ENCODE measurements at regions not wholly inside any gene's neighbourhood (a gene's known extent, or its start where the extent isn't known, plus 50 kb on each side); places are given as distances from the start of the nearest gene placed in this dataset.

GRCh38 chr4:75306506-75306905 is 207.7 kb downstream of the RCHY1 start:
- TF ChIP-seq POLR2AphosphoS5 (IDR thresholded peaks at IDR 0.05; ENCODE audit: low read depth, low read length) (no peak), FOXP2 (optimal IDR thresholded peaks at IDR 0.05; ENCODE audit: borderline replicate concordance, extremely low read depth, extremely low read length, insufficient read depth) (no peak), SIN3A (IDR thresholded peaks at IDR 0.05; ENCODE audit: borderline replicate concordance, insufficient read depth, low read length) (no peak), TAF1 (IDR thresholded peaks at IDR 0.05; ENCODE audit: borderline replicate concordance, insufficient read depth, low read length) (no peak), REST (IDR thresholded peaks at IDR 0.05; ENCODE audit: insufficient read depth in 1 of 2, low read depth in 2 of 2, low read length in 2 of 2) (no peak)

DNA sequence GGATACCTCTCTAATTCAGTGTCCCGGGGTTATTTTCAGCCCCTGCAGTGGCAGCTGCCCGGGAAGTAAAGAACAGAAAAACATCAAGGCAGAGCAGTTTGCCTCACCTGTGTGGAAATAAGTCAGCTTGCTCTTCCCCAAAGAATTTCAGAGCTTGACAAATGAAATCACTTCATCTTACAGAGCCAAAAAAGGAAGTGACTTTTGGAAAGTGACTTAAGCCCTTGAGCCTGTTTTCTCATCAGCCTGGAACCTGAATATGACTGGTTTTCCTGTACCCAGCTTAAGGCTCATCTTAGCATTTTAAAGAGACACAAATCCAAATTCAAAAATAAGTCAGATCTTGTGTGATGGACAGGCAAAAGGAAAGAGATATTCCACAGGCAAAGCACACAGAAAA is 211.6 kb downstream of the RCHY1 start:
- TF ChIP-seq REST (IDR thresholded peaks at IDR 0.05; ENCODE audit: insufficient read depth in 1 of 2, low read depth in 2 of 2, low read length in 2 of 2) (no peak), POLR2AphosphoS5 (IDR thresholded peaks at IDR 0.05; ENCODE audit: low read depth, low read length) (no peak), TAF1 (IDR thresholded peaks at IDR 0.05; ENCODE audit: borderline replicate concordance, insufficient read depth, low read length) (no peak), SIN3A (IDR thresholded peaks at IDR 0.05; ENCODE audit: borderline replicate concordance, insufficient read depth, low read length) (no peak), FOXP2 (optimal IDR thresholded peaks at IDR 0.05; ENCODE audit: borderline replicate concordance, extremely low read depth, extremely low read length, insufficient read depth) (no peak)

- TF ChIP-seq FOXP2 (optimal IDR thresholded peaks at IDR 0.05; ENCODE audit: borderline replicate concordance, extremely low read depth, extremely low read length, insufficient read depth) (no peak), SIN3A (IDR thresholded peaks at IDR 0.05; ENCODE audit: borderline replicate concordance, insufficient read depth, low read length) (no peak), POLR2AphosphoS5 (IDR thresholded peaks at IDR 0.05; ENCODE audit: low read depth, low read length) (no peak), REST (IDR thresholded peaks at IDR 0.05; ENCODE audit: insufficient read depth in 1 of 2, low read depth in 2 of 2, low read length in 2 of 2) (no peak), TAF1 (IDR thresholded peaks at IDR 0.05; ENCODE audit: borderline replicate concordance, insufficient read depth, low read length) (no peak)
Observed at GRCh38 chr4:75289914-75290582, 224.2 kb downstream of the RCHY1 start.

DNA sequence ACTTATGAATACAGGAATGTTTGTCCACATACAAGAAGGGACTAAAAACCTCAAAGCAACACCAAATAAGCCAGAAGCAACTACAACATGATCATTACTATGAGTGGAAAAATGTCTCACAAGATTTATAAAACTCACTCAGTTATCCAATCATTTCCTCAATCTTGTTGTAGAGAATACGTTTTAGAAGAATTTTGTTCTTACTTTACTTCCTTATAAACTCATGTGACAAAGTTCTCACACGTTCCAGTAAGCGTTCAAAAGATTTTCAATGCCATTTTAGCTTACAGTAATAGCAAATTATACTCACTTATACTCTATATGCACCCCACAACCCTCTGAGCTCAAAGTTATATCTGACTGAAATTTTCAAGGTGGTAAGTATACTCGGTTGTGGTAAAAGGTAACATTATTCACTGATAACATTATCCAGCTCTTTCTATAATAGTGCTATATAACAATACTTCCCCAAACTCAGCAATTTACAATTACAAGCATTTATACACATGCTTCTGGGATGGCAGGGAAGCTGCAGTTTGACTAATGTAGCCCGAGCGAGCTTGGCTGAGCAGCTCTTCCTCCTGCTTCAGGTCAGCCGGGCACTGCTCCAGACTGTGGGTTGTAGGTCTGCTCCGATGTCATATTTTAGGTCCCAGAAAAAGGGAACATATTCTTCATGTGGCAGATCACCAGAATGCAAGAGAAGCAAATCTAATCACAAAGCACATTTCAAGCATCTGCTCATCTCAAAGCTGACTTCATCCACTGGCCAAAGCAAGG is 226.3 kb downstream of the RCHY1 start:
- TF ChIP-seq SIN3A (IDR thresholded peaks at IDR 0.05; ENCODE audit: borderline replicate concordance, insufficient read depth, low read length) (no peak), TAF1 (IDR thresholded peaks at IDR 0.05; ENCODE audit: borderline replicate concordance, insufficient read depth, low read length) (no peak), FOXP2 (optimal IDR thresholded peaks at IDR 0.05; ENCODE audit: borderline replicate concordance, extremely low read depth, extremely low read length, insufficient read depth) (no peak), POLR2AphosphoS5 (IDR thresholded peaks at IDR 0.05; ENCODE audit: low read depth, low read length) (no peak), REST (IDR thresholded peaks at IDR 0.05; ENCODE audit: insufficient read depth in 1 of 2, low read depth in 2 of 2, low read length in 2 of 2) (no peak)

Measured in PFSK-1 (cell line).